ENCODE measurements at regions not wholly inside any gene's neighbourhood (a gene's known extent, or its start where the extent isn't known, plus 50 kb on each side); places are given as distances from the start of the nearest gene placed in this dataset.

- no peak for TF ChIP-seq EZH2phosphoT487 (conservative IDR thresholded peaks at IDR 0.05; ENCODE audit: low read length)
- TF ChIP-seq, protein P1, sequence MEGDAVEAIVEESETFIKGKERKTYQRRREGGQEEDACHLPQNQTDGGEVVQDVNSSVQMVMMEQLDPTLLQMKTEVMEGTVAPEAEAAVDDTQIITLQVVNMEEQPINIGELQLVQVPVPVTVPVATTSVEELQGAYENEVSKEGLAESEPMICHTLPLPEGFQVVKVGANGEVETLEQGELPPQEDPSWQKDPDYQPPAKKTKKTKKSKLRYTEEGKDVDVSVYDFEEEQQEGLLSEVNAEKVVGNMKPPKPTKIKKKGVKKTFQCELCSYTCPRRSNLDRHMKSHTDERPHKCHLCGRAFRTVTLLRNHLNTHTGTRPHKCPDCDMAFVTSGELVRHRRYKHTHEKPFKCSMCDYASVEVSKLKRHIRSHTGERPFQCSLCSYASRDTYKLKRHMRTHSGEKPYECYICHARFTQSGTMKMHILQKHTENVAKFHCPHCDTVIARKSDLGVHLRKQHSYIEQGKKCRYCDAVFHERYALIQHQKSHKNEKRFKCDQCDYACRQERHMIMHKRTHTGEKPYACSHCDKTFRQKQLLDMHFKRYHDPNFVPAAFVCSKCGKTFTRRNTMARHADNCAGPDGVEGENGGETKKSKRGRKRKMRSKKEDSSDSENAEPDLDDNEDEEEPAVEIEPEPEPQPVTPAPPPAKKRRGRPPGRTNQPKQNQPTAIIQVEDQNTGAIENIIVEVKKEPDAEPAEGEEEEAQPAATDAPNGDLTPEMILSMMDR (IDR thresholded peaks at IDR 0.05; ENCODE audit: insufficient read depth, low read length, poor library complexity, severe bottlenecking) = no peak
These were observed 868.6 kb downstream of the METTL15 start for GRCh38 chr11:28976801-28977145.

All from SU-DHL-6 (cell line).